ENCODE measurements at regions not wholly inside any gene's neighbourhood (a gene's known extent, or its start where the extent isn't known, plus 50 kb on each side); places are given as distances from the start of the nearest gene placed in this dataset.

- ATAC-seq (ENCODE audit: low read depth in 2 of 2), result no peak
- Histone ChIP-seq H3K9me3 (ENCODE audit: control insufficient read depth in 2 of 2, low read length in 2 of 2) (no peaks in the 10 kb centered on the region), H3K4me1 (ENCODE audit: control insufficient read depth, insufficient read depth, low read length, poor library complexity, severe bottlenecking) (no peaks in the 10 kb centered on the region), H3K36me3 (ENCODE audit: control insufficient read depth, insufficient read depth, low read length) (no peaks in the 10 kb centered on the region), H3K27me3 (ENCODE audit: control insufficient read depth, insufficient read depth, low read length) (no peaks in the 10 kb centered on the region), H3K27ac (ENCODE audit: insufficient read depth, low read length, poor library complexity, severe bottlenecking) (no peak overlapping the region), H3K4me3 (ENCODE audit: low read depth, low read length) (no peak overlapping the region)
- no peak overlapping the region for H3K27ac Mint-ChIP-seq
- no peak for DNase-seq
- H3K36me3 Mint-ChIP-seq, result no peaks in the 10 kb centered on the region
- no peaks in the 10 kb centered on the region for H3K4me1 Mint-ChIP-seq
- no peaks in the 10 kb centered on the region for H3K27me3 Mint-ChIP-seq
- peaks cover 0 to 5% (median 0%) of the 10 kb centered on the region in 7 donors for H3K9me3 Mint-ChIP-seq
- H3K4me3 Mint-ChIP-seq, result no peak overlapping the region
These were observed 220.0 kb downstream of the TRIM36 start for GRCh38 chr5:114949756-114950155.

GRCh38 chr5:114948986-114949621 lies 220.6 kb downstream of the TRIM36 start:
- Histone ChIP-seq H3K4me1 (ENCODE audit: control insufficient read depth, insufficient read depth, low read length, poor library complexity, severe bottlenecking) (no peaks in the 10 kb centered on the region), H3K4me3 (ENCODE audit: low read depth, low read length) (no peak overlapping the region), H3K27me3 (ENCODE audit: control insufficient read depth, insufficient read depth, low read length) (no peaks in the 10 kb centered on the region), H3K36me3 (ENCODE audit: control insufficient read depth, insufficient read depth, low read length) (no peaks in the 10 kb centered on the region), H3K9me3 (ENCODE audit: control insufficient read depth in 2 of 2, low read length in 2 of 2) (no peaks in the 10 kb centered on the region), H3K27ac (ENCODE audit: insufficient read depth, low read length, poor library complexity, severe bottlenecking) (no peak overlapping the region)
- no peak for DNase-seq
- Mint-ChIP-seq H3K27ac (no peak overlapping the region), H3K27me3 (no peaks in the 10 kb centered on the region), H3K4me1 (no peaks in the 10 kb centered on the region), H3K36me3 (no peaks in the 10 kb centered on the region), H3K9me3 (peaks cover 0 to 2% (median 0%) of the 10 kb centered on the region in 7 donors), H3K4me3 (no peak overlapping the region)
- ATAC-seq (ENCODE audit: low read depth in 2 of 2), result no peak

- no peaks in the 10 kb centered on the region for H3K36me3 Mint-ChIP-seq
- ATAC-seq (ENCODE audit: low read depth in 2 of 2), result no peak
- Histone ChIP-seq H3K4me1 (ENCODE audit: control insufficient read depth, insufficient read depth, low read length, poor library complexity, severe bottlenecking) (no peaks in the 10 kb centered on the region), H3K27me3 (ENCODE audit: control insufficient read depth, insufficient read depth, low read length) (no peaks in the 10 kb centered on the region), H3K36me3 (ENCODE audit: control insufficient read depth, insufficient read depth, low read length) (no peaks in the 10 kb centered on the region), H3K4me3 (ENCODE audit: low read depth, low read length) (no peak overlapping the region), H3K27ac (ENCODE audit: insufficient read depth, low read length, poor library complexity, severe bottlenecking) (no peak overlapping the region), H3K9me3 (ENCODE audit: control insufficient read depth in 2 of 2, low read length in 2 of 2) (no peaks in the 10 kb centered on the region)
- no peak for DNase-seq
- H3K27ac Mint-ChIP-seq, result no peak overlapping the region
- H3K27me3 Mint-ChIP-seq, result no peaks in the 10 kb centered on the region
- H3K9me3 Mint-ChIP-seq, result peaks cover 0 to 2% (median 0%) of the 10 kb centered on the region in 7 donors
- H3K4me3 Mint-ChIP-seq, result no peak overlapping the region
- H3K4me1 Mint-ChIP-seq, result no peaks in the 10 kb centered on the region
These were observed 221.3 kb downstream of the TRIM36 start for GRCh38 chr5:114948363-114948762.

- peaks cover 0 to 8% of the 10 kb centered on the region in 2 experiments for H3K9me3 ChIP-seq (ENCODE audit: control insufficient read depth in 2 of 2, low read length in 2 of 2)
- no peaks in the 10 kb centered on the region for H3K4me1 ChIP-seq (ENCODE audit: control insufficient read depth, insufficient read depth, low read length, poor library complexity, severe bottlenecking)
- no peaks in the 10 kb centered on the region for H3K27me3 ChIP-seq (ENCODE audit: control insufficient read depth, insufficient read depth, low read length)
- Mint-ChIP-seq H3K9me3 (peaks cover 8 to 32% (median 9%) of the 10 kb centered on the region in 7 donors), H3K4me1 (no peaks in the 10 kb centered on the region), H3K4me3 (no peak overlapping the region), H3K36me3 (no peaks in the 10 kb centered on the region), H3K27me3 (no peaks in the 10 kb centered on the region), H3K27ac (no peak overlapping the region)
- H3K4me3 ChIP-seq (ENCODE audit: low read depth, low read length), result no peak overlapping the region
- ATAC-seq (ENCODE audit: low read depth in 2 of 2) (no peak), DNase-seq (no peak)
- no peaks in the 10 kb centered on the region for H3K36me3 ChIP-seq (ENCODE audit: control insufficient read depth, insufficient read depth, low read length)
- H3K27ac ChIP-seq (ENCODE audit: insufficient read depth, low read length, poor library complexity, severe bottlenecking), result no peak overlapping the region
These were observed 229.0 kb downstream of the TRIM36 start for GRCh38 chr5:114940709-114941108.

- H3K4me1 Mint-ChIP-seq, result no peaks in the 10 kb centered on the region
- H3K4me3 Mint-ChIP-seq, result no peak overlapping the region
- H3K36me3 ChIP-seq (ENCODE audit: control insufficient read depth, insufficient read depth, low read length), result no peaks in the 10 kb centered on the region
- no peak overlapping the region for H3K27ac Mint-ChIP-seq
- no peaks in the 10 kb centered on the region for H3K36me3 Mint-ChIP-seq
- no peaks in the 10 kb centered on the region for H3K4me1 ChIP-seq (ENCODE audit: control insufficient read depth, insufficient read depth, low read length, poor library complexity, severe bottlenecking)
- H3K27ac ChIP-seq (ENCODE audit: insufficient read depth, low read length, poor library complexity, severe bottlenecking), result no peak overlapping the region
- peaks cover 0 to 23% (median 10%) of the 10 kb centered on the region in 7 donors for H3K9me3 Mint-ChIP-seq
- no peak for ATAC-seq (ENCODE audit: low read depth in 2 of 2)
- no peak for DNase-seq
- H3K4me3 ChIP-seq (ENCODE audit: low read depth, low read length), result no peak overlapping the region
- no peaks in the 10 kb centered on the region for H3K27me3 Mint-ChIP-seq
- H3K9me3 ChIP-seq (ENCODE audit: control insufficient read depth in 2 of 2, low read length in 2 of 2), result peaks cover 0 to 8% of the 10 kb centered on the region in 2 experiments
- H3K27me3 ChIP-seq (ENCODE audit: control insufficient read depth, insufficient read depth, low read length), result no peaks in the 10 kb centered on the region
These were observed 234.2 kb downstream of the TRIM36 start for GRCh38 chr5:114935490-114935889.

GRCh38 chr5:114928644-114929462 lies 240.9 kb downstream of the TRIM36 start:
- Histone ChIP-seq H3K9me3 (ENCODE audit: control insufficient read depth in 2 of 2, low read length in 2 of 2) (no peaks in the 10 kb centered on the region), H3K4me1 (ENCODE audit: control insufficient read depth, insufficient read depth, low read length, poor library complexity, severe bottlenecking) (no peaks in the 10 kb centered on the region), H3K27me3 (ENCODE audit: control insufficient read depth, insufficient read depth, low read length) (no peaks in the 10 kb centered on the region), H3K4me3 (ENCODE audit: low read depth, low read length) (no peak overlapping the region), H3K27ac (ENCODE audit: insufficient read depth, low read length, poor library complexity, severe bottlenecking) (no peak overlapping the region), H3K36me3 (ENCODE audit: control insufficient read depth, insufficient read depth, low read length) (no peaks in the 10 kb centered on the region)
- Mint-ChIP-seq H3K4me1 (no peaks in the 10 kb centered on the region), H3K36me3 (no peaks in the 10 kb centered on the region), H3K27me3 (no peaks in the 10 kb centered on the region), H3K27ac (no peak overlapping the region), H3K4me3 (no peak overlapping the region), H3K9me3 (peaks cover 0 to 3% (median under 1%) of the 10 kb centered on the region in 7 donors)
- DNase-seq (no peak), ATAC-seq (ENCODE audit: low read depth in 2 of 2) (no peak)

GRCh38 chr5:114924769-114925168 lies 244.9 kb downstream of the TRIM36 start:
- no peaks in the 10 kb centered on the region for H3K27me3 Mint-ChIP-seq
- H3K4me3 Mint-ChIP-seq, result no peak overlapping the region
- Histone ChIP-seq H3K4me1 (ENCODE audit: control insufficient read depth, insufficient read depth, low read length, poor library complexity, severe bottlenecking) (no peaks in the 10 kb centered on the region), H3K27me3 (ENCODE audit: control insufficient read depth, insufficient read depth, low read length) (no peaks in the 10 kb centered on the region), H3K27ac (ENCODE audit: insufficient read depth, low read length, poor library complexity, severe bottlenecking) (no peak overlapping the region), H3K36me3 (ENCODE audit: control insufficient read depth, insufficient read depth, low read length) (no peaks in the 10 kb centered on the region), H3K9me3 (ENCODE audit: control insufficient read depth in 2 of 2, low read length in 2 of 2) (no peaks in the 10 kb centered on the region), H3K4me3 (ENCODE audit: low read depth, low read length) (no peak overlapping the region)
- H3K36me3 Mint-ChIP-seq, result no peaks in the 10 kb centered on the region
- DNase-seq (no peak), ATAC-seq (ENCODE audit: low read depth in 2 of 2) (no peak)
- no peaks in the 10 kb centered on the region for H3K4me1 Mint-ChIP-seq
- H3K27ac Mint-ChIP-seq, result no peak overlapping the region
- peaks cover 0 to 5% (median 3%) of the 10 kb centered on the region in 7 donors for H3K9me3 Mint-ChIP-seq

Measured in CD4-positive, CD25-positive, alpha-beta regulatory T cell (primary cell).